HG02610 (cell line): ENCODE measurements at regions not wholly inside any gene's neighbourhood (a gene's known extent, or its start where the extent isn't known, plus 50 kb on each side); places are given as distances from the start of the nearest gene placed in this dataset.
"Not testable (repeated sequence)": the region's sequence is repeated elsewhere in the genome, so short reads cannot be mapped to it uniquely, and the experiment has no call there.

Experiments used
- ATAC-seq: cut with Tn5 transposase; IDR thresholded peaks from one replicate; pipeline ENCODE4 v1.9.1; 2021; ENCODE audit warnings: mild to moderate bottlenecking, moderate library complexity; ENCODE audit not compliant: unreplicated experiment

DNA sequence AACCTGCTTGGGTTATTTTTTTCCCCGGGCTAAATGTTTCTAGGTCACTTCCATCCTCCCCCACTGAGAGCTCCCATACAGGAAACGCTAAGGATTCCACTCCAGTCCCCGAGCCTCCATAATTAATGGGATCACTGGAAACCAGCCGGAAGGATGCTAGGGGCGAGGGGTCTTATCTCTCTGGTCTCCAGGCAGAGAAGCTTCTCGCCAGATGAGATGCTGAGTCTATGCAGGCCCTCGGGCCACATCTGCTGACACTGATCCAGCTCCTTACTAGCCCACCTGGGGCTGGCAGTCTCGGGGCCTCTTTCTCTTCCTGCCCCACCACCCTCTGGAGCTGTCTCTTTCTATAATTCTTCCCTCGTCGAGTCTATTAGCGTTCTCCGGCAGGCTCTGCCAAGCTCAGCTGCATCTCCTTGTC lies 125.9 kb upstream of the SYT13 start:
- no peak for ATAC-seq

DNA sequence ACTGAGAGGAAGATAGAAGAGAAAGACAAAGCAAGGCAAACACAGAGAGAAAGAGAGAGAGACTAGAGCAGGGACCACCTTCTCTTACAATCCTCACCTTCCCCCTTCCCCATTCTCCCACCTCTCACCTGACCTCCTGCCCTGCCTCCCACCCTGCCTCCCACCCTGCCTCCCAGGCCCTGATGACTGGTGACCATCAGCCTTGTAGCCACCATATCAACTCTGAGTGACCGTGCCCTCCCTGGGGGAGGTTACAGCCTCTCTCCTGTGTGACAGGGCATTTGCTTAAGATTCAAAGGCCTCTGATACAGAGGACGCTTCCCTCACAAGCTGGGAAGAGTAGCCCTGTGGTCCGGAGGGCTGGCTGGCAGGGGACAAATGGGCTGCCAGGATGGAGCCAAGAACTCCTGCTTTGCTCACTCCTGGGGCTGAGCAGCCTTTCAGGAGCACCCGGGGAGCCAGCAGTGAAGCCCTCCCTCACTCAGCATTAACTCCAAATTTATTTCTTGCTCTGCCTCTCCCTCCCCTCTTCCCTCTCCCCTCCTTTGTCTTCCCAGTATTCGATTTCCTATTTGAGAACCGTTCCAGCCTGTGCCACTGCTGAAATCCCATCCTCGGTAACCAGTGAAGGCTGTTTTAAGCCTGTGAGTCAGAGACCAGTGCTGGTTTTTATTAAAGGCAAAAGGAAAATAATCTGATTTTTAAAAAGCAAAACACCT lies 125.2 kb upstream of the SYT13 start:
- ATAC-seq, result no peak

DNA sequence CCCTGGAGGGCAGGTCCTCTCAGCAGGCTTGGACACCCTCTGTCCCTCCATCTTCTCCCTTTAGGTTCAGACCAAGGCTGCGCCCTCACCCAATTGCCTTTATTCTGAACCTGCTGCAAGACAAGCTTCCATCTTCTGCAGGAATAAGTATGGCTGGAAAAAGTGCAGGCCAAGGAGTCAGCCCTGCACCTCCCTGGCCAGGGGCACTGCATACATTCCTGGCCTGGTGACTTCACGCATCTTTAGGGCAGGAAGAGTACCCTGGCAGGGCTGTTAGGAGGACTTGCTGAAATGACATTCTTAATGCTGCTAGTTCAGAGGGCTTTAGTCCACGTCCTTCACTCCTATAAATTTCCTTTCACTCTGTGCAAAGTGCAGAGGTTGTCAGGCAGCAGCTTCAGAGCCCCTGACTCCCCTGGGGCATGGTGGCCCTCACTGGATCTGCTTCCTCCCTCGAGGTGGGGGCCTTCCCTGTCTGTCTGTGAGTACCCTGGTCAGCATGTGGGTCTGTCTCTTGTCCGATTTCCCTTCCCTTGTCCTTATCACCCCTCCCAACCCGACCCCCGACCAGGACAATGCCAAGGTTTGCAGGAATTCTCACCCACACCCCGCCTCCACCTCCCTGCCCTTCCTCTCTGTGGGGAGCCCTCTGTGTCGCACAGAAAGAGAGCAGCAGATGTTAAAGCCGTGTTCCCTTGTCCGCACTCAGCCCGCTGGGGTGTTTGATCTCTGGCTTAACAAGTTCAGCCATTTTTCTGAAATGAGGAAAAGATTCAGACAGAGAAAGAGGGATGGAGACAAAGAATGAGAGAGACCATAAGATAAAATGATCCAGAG lies 124.5 kb upstream of the SYT13 start:
- no peak for ATAC-seq

DNA sequence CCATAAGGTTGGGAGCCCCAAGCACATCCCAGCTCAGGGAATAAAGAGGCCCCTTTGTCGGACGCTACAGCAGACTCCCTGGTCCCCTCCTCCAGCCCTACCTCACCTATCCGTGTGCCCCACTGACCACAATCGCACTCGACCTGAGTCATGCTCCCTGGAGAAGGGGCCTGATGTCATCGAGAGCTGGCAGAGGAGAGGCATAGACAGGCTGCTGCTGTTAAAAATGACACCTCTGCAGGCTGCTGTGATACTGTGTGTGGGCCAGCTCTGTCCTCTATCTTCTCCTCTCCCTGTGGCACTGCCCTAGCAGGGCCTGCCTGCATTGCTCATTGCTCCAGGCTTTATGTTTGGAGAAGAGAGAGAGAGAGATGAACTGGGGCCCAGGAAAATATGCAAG lies 123.4 kb upstream of the SYT13 start:
- no peak for ATAC-seq

DNA sequence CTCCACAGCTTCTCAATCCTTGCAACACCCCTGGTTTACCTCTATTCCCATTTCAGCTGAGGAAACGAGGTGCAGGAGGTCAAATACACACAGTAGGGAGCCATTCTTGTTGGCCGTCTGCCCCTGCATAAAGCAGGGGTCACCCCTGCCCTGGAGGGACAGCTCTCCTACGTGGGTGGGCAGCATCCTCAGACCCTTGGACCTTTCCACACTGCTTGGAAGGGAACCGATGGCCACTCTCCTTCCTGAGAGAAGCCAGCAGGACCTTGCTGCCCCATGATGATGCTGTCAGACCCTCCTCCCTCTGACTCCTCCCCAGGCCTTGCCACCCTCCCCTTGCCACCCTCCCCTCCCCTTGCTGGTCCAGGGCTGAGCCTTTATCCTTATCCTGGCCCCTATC lies 121.1 kb upstream of the SYT13 start:
- no peak for ATAC-seq

DNA sequence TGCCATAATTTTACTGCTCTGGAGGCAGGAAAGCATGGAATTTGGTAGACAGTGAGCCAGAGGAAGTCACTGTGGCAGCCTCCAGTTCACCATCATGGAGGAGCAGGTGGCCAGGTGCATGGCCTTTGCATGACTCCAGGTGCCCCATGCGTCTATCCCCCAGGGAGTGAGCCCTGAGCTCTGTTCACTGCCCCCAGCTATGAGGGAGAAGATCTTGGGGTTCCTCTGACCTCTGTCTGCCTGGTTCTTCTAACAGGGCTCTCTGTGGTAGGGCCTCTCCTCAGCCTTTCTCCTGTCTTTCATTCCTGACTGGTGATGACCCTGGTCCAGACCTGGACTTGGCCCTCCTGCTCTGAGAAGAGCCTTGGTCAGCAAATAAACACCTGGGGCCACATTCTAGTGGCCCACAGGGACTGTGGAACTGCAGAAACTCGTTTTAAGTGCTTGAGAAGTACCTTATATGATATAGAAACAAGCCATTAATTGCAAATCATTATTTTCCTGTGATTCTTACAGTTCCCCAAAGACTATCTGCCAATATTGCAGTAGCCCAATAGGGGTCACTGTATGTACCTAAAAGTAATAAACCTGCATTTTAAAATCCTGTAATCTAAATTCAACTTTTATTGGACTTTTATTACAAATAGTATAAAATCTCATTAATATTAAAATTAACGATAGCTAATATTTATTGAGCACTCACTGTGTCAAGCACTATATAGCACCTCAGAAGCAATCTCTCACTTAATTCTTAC lies 120.0 kb upstream of the SYT13 start:
- ATAC-seq, result no peak

DNA sequence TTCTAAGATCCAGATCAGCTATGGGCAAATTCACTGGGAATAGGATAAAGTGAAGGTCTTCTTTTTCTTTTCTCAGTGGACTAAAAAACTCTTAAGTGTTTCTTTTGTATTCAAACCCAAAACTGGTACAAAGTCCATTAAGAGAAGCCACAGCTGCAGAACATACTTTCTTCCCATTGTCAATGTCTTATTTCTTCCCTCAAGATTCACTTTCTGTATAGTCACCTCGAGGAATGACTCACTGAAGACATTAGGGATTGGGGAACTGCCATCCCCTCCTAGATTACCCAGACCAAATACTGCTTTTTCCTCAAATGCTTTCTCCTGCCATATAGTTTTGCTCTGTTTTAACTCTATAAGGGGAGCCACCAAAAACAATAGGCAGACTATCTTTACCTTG lies 117.4 kb upstream of the SYT13 start:
- ATAC-seq, result not testable (repeated sequence)

DNA sequence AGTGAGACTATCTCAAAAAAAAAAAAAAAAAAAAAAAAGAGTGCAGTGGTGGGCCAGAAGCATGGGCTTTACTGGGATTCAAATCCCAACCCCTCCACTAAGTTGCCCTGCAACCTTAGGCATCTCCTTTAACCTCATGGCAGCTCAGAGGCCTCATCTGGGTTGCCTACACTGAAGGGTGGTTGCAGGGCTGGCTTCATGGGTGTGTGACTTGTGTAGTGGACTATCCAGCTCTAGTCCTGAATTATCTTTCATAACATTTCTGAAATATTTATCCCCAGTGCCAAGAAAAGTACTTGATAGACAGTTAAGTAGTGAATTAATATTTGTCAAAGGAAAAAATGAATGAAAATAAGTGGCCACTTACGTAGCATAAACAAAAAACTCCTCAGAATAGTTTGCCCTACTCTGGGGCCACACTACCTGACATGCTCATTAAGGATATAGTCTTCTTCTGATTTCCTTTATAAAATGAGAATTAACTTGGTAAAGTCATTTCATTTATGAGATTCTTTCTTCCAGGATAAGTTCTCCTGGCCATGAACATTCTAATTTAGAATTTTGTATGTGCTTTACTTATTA lies 116.0 kb upstream of the SYT13 start:
- ATAC-seq, result no peak

DNA sequence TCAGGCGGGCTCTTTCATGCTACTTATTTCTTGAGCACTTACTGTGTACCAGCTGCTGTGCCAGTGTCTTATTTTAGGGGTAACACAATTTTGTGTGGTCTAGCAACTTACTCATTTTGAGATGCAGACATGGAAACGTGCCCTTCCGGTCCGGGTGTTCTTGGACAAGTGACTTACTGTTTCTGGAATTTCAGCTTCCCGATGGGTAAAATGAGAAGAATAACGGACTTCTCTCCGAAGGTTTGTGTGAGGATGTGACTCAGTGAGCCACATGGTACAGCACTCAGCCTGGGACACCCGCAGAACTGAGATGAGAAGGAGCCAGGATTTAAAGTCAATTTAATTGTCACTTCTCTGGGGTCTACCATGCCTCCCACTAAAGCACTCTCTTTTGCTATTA lies 114.5 kb upstream of the SYT13 start:
- no peak for ATAC-seq

DNA sequence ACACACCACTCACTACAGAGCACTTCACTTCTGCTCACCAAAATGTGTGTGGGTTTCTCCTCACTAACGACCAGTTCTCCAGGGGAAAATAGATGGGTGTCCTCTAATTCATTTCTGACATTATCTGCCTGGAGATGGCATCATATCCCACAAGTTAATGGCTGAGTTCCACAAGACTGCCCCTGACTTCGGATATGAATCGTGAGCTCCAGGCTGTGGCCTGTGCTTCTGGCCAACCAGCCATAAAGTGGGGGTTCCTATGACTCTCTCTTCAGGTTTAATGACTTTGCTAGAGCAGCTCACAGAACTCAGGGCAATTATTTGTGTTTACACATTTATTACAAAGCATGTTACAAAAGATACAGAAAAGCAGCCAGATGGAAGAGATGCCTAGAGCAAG lies 113.0 kb upstream of the SYT13 start:
- no peak for ATAC-seq

DNA sequence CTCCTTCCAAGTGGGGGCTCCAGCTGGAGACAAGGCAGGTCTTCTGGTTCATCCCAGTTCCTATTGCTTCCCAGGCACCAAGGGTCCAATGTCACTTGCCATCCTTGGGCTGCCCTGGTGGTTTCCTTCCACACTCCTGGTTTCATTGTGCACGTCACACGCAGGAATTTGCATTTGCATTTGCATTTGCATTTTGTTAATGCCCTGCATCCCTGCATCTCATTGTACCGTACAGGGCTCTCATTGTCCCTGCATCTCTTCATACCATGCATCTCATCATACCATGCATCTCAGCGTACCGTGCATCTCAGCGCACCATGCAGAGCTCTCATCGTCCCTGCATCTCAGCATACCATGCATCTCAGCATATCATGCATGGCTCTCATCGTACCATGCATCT lies 112.2 kb upstream of the SYT13 start:
- ATAC-seq, result no peak

DNA sequence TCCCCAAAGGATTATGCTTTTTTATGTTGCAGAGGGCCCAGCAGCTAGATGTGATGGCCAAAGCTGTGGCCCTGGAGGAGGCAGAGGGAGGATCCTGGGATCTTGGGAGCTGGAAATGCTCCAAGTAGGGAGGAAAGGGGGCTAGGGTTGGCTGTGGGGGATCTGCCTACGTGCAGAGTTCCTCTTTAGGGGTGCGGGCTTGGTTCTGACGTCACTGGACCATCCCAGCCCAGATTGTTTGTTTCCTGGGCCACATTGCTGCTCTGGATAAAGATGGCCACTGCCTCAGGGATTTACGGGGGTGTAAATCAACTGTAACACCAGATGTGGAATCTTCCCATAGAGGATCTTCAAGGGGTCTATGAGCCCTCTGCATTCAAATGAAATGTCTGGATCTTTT lies 110.3 kb upstream of the SYT13 start:
- ATAC-seq, result no peak

DNA sequence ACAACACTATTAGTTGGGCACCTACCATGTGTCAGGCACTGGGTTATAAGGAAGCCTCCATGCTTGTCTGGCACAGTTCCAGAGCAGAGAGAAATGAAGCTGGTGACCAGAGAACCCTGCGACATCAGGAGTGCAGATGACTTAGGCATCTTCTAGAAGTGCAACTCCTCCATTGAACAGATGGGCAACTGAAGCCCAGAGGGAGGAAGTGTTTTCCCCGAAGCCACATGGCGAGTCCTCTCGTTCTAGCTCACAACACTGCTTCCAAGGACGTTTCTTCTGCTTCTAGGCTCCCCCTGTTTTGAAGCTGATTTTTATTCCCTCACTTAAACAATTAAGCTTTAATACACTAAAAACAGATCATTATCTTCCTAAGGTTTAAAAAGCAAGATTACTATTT lies 109.8 kb upstream of the SYT13 start:
- no peak for ATAC-seq

DNA sequence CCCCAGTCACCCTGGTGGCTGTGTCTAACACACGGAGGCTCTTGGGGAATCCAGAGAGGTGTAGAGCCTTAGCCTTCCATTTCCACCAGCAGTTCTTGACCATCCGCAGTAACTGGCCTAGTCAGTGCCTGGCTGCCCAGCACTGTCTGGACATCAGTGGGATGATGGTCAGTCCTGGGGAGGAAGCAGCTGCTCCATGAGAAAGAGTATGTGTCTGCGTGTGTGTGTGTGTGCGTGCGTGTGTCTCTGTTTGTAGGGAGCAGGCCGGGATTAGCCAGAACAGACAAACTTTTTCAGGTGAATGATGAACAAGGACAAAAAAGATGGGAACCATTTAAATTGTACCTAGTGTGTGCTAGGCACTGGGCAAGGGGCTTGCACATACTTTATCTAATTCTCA lies 109.3 kb upstream of the SYT13 start:
- no peak for ATAC-seq

DNA sequence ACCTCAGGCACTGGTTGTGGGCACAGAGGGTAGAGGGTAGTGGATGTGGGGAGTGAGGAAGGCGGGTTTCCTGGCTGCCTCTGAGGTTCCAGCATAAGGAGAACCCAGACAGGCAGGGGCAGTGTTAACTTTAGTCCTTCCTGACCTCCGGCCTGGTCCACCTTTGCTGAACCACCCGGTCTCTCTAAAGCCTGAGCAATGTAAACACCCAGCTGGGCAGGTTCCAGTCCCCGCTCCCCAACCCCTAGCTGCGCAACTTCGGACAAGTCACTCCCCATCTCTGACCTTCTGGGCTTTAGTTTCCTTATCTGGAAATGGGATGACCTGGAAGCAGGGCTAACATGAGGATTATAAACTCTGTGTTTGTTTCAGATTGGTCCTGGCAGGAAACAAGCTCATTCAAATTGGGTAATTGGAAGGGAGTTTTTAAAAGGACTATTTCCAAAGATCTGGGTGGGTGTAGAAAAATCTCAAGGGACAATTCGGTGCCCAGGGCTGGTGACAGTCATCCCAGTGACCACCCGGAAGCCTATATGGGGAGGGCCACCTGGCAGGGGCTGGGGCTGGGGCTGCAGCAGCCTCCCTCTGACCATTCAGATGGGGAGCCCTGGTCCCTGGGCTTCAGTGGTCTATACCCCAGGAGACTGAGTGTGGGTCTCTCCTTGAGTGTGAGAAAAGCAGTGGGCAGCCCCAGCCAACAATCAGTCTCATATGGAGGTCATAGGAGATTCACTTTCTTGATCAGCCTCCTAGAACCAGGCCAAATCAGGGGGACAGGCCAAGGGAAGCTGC lies 108.3 kb upstream of the SYT13 start:
- no peak for ATAC-seq

DNA sequence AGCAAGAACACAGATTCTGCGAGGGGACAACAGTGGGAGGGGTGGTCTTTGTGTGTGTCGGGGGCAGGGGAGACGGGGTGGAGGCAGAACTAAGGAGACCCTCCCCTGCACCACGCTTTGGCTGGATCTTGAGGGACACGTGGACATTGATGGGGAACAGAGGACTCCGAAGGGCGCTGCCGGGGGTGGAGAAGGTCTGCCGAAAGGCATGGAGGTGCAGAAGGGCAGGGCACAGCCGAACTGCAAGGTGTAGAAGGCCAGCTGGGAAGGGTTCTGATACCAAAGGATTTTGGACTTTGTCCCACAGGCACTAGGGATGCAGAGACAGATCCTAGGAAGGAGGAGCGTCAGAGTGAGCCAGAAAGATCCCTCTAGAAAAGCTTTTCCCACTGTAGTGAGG lies 107.7 kb upstream of the SYT13 start:
- ATAC-seq, result no peak

DNA sequence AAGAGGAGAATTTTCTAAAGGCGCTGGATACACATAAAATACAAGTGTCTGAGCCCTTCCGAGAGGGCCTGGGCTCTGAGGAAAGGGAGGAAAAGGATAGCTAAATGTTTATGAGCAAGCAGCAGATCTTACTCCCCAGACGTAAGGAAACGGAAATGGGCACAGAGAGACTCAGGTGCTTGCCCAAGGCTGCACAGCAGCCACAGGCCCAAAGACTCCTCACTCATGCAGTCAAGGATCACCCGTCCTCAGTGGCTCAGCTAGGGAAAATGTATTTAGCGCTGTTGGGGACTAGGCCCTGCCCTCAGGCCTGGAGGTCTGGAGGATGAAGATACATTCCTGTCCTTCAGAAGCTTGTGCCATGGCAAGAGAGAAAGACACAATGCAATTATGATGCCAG lies 107.2 kb upstream of the SYT13 start:
- no peak for ATAC-seq

DNA sequence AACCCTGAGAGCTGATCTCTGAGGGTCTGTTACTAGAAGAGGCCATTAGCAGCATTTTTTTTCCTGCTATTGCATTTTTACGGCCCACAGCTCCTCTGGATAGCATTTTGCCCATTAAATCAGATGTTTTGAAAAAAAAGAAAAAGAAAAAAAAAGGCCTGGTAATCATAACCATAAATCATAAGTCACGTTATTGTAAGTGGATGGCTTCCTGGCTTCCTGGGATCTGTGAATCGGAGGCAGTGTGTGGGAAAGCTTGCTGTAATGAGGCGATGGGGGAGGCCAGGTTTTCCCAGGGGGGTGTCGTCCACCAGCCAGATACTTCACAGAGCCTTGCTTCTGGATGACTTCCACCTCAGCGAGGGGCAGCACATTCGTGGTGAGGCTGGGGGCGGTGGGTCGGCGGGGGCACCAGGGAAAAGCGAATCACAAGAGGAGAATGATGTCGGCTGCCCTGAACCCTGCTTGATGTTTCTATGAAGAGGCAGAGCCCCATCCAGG lies 106.5 kb upstream of the SYT13 start:
- ATAC-seq, result no peak

DNA sequence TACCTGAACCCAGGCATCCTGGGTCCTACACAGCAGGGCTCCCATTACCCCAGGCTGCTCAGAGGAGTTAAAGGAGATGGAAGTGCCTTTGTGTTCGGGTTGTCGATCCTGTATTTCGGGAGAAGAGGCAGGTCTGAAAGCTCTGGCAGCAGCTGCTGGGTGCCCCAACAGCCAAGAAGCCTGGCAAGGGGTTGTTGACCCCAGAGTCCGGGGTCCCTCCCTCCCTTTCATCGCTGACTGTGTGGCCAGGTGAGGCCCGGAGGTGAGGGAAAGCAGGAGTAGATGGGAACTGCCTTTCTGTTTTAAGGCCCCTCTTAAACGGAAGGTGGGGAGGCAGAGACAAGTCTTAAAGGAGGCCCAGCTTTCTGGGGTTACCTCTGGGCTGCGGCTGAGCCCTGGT lies 106.0 kb upstream of the SYT13 start:
- ATAC-seq, result no peak

DNA sequence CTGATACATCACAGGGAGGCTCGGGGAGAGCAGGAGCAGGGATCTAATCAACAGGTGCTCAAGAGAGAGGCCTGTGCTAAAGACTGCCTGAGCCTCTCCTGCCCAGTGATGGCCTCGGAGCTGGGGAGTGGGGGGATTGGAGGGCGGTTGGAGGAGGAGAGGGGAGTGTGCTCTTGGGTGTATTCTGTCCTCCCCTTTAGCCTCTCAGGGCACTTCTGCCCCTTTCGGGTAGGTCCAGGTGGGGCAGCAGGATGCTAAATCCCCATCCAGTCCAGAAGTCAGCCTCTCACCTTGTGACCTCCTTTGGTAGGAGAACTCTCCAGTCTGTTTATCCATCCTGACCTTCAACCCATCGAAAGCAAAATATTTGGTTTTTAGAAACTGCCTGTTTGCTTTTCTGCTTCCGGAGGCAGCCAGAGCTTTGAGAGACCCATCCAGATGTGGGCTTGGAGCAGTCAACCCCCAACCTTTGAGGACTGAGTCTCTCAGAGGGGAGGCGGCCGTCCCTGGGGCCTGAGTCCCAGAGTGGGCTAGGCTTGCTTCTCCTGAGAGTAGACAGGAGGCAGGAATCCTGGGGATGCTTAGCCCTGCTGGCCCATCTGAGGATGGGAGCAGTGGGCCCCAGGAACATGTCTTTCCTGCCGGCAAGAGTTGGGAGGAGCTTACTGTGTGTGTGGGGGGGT lies 105.2 kb upstream of the SYT13 start:
- no peak for ATAC-seq
